ENCODE measurements at regions not wholly inside any gene's neighbourhood (a gene's known extent, or its start where the extent isn't known, plus 50 kb on each side); places are given as distances from the start of the nearest gene placed in this dataset.

DNA sequence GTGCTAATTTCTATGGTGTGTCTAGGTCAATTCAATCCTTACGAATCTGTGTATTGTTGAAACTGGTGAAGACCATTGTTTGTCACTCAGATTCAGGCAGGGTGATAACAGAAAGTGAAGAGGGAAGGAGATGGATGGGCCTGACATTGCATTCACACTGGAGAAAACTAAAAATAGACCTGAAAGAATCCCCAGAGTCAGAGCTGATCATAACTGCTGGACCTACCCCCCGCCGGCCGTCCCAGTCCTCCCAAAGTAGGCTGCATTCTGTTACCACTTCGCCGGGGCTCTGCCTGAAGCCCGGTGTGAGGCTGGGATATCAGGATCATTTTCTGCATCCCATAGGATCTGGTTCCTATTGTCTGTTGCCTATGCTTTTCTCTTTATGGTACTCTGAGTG is 121.1 kb downstream of the NUF2 start:
- FAIRE-seq (no peak), DNase-seq (ENCODE audit: insufficient read length, low spot score) (no peak)
- no peak for TF ChIP-seq CTCF (IDR thresholded peaks at IDR 0.05; ENCODE audit: insufficient read depth, missing control alignments)

- FAIRE-seq (no peak), DNase-seq (ENCODE audit: insufficient read length, low spot score) (no peak)
- no peak for TF ChIP-seq CTCF (IDR thresholded peaks at IDR 0.05; ENCODE audit: insufficient read depth, missing control alignments)
Measured at GRCh38 chr1:163443863-163444262, 122.1 kb downstream of the NUF2 start.

GRCh38 chr1:163444665-163445064 is 122.9 kb downstream of the NUF2 start:
- FAIRE-seq, result peak; percentile 38
- TF ChIP-seq CTCF (IDR thresholded peaks at IDR 0.05; ENCODE audit: insufficient read depth, missing control alignments), result no peak

GRCh38 chr1:163450986-163451385 is 129.2 kb downstream of the NUF2 start:
- no peak for DNase-seq (ENCODE audit: insufficient read length, low spot score)
- TF ChIP-seq CTCF (IDR thresholded peaks at IDR 0.05; ENCODE audit: insufficient read depth, missing control alignments), result no peak
- no peak for FAIRE-seq

More at GRCh38 chr1:163444665-163445064, 122.9 kb downstream of the NUF2 start:
- no peak for DNase-seq (ENCODE audit: insufficient read length, low spot score)

- no peak for DNase-seq (ENCODE audit: insufficient read length, low spot score)
- TF ChIP-seq CTCF (IDR thresholded peaks at IDR 0.05; ENCODE audit: insufficient read depth, missing control alignments), result no peak
Measured at GRCh38 chr1:163459539-163459938, 137.8 kb downstream of the NUF2 start.

GRCh38 chr1:163467289-163467688 is 145.5 kb downstream of the NUF2 start:
- peak; percentile 48 for FAIRE-seq
- TF ChIP-seq CTCF (IDR thresholded peaks at IDR 0.05; ENCODE audit: insufficient read depth, missing control alignments), result no peak
- no peak for DNase-seq (ENCODE audit: insufficient read length, low spot score)

More at GRCh38 chr1:163459539-163459938, 137.8 kb downstream of the NUF2 start:
- no peak for FAIRE-seq

DNA sequence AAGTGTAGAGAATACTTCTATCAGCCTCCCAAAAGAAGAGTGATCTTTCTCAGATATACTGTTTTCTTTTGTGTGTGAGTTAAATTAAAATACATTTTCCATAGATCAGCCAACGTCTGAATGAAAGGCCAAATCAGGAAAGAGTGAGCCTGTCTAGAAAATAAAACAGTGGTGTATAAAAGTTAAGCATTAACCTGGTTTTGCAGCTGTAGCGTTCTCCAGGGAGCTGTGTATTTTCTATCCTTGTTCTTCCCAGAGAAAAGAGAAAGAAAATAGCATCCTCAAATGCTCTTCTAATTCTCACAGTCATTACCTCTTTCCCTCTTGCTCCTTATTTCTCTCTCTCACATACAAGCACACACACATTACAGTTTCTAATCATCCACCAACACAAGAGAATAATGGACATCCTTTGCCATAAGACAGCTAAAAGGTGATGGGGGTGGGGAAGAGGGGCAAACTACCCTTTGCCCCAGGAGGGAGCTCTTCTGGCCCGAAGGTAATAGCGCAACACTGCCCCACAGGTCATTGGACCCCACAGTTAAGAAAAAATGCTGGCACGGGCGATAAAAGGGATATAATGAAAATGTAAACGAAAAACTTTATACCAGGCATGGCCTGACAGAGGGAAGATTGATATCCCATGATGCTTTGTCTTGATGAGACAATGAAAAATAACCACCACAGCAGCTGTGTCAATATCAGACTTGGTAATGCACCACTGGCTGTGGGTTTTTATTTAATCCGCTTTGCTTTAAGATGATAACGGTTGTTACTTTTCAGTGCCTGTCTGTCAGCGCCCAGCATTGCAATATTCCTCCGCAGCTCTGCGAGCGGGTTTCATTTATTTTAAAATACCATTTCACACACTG is 150.3 kb downstream of the NUF2 start:
- DNase-seq (ENCODE audit: insufficient read length, low spot score) (peak; percentile 26), FAIRE-seq (peak; percentile 95)
- no peak for TF ChIP-seq CTCF (IDR thresholded peaks at IDR 0.05; ENCODE audit: insufficient read depth, missing control alignments)

All from D721Med (cell line).